T follicular helper cell (primary cell): ENCODE measurements at regions not wholly inside any gene's neighbourhood (a gene's known extent, or its start where the extent isn't known, plus 50 kb on each side); places are given as distances from the start of the nearest gene placed in this dataset.

Experiments
- DNase-seq: peaks from one replicate; pipeline ENCODE4 v3.0.0-alpha.2; 2020; ENCODE audit warnings: low read depth

- DNase-seq, result no peak
These were observed 305.0 kb upstream of the C2CD4B start for GRCh38 chr15:62469874-62470688.

GRCh38 chr15:62472616-62473299 lies 307.7 kb upstream of the C2CD4B start:
- DNase-seq, result no peak

GRCh38 chr15:62474021-62474770 lies 309.1 kb upstream of the C2CD4B start:
- DNase-seq, result no peak

GRCh38 chr15:62474771-62475124 lies 309.7 kb upstream of the C2CD4B start:
- no peak for DNase-seq

- no peak for DNase-seq
These were observed 310.5 kb upstream of the C2CD4B start for GRCh38 chr15:62475591-62475990.

GRCh38 chr15:62476163-62476562 lies 311.1 kb upstream of the C2CD4B start:
- DNase-seq, result no peak

- DNase-seq, result no peak
These were observed 312.8 kb upstream of the C2CD4B start for GRCh38 chr15:62477929-62478328.

- DNase-seq, result no peak
These were observed 317.8 kb upstream of the C2CD4B start for GRCh38 chr15:62482785-62483429.

- DNase-seq, result no peak
These were observed 318.7 kb upstream of the C2CD4B start for GRCh38 chr15:62483814-62484213.

- DNase-seq, result no peak
These were observed 320.2 kb upstream of the C2CD4B start for GRCh38 chr15:62485170-62485720.

- no peak for DNase-seq
These were observed 321.0 kb upstream of the C2CD4B start for GRCh38 chr15:62486041-62486440.

GRCh38 chr15:62488387-62488786 lies 323.3 kb upstream of the C2CD4B start:
- DNase-seq, result no peak

GRCh38 chr15:62491642-62492041 lies 326.6 kb upstream of the C2CD4B start:
- DNase-seq, result no peak

- no peak for DNase-seq
These were observed 327.8 kb upstream of the C2CD4B start for GRCh38 chr15:62492900-62493299.

GRCh38 chr15:62494197-62494596 lies 329.1 kb upstream of the C2CD4B start:
- DNase-seq, result no peak

- DNase-seq, result no peak
These were observed 330.9 kb upstream of the C2CD4B start for GRCh38 chr15:62495670-62496614.

- no peak for DNase-seq
These were observed 332.3 kb upstream of the C2CD4B start for GRCh38 chr15:62497356-62497755.

GRCh38 chr15:62498278-62498677 lies 333.2 kb upstream of the C2CD4B start:
- DNase-seq, result no peak

- no peak for DNase-seq
These were observed 333.6 kb upstream of the C2CD4B start for GRCh38 chr15:62498712-62499111.

GRCh38 chr15:62500325-62500724 lies 335.2 kb upstream of the C2CD4B start:
- no peak for DNase-seq

GRCh38 chr15:62502451-62502850 lies 337.4 kb upstream of the C2CD4B start:
- no peak for DNase-seq
